ENCODE measurements at regions not wholly inside any gene's neighbourhood (a gene's known extent, or its start where the extent isn't known, plus 50 kb on each side); places are given as distances from the start of the nearest gene placed in this dataset.

DNA sequence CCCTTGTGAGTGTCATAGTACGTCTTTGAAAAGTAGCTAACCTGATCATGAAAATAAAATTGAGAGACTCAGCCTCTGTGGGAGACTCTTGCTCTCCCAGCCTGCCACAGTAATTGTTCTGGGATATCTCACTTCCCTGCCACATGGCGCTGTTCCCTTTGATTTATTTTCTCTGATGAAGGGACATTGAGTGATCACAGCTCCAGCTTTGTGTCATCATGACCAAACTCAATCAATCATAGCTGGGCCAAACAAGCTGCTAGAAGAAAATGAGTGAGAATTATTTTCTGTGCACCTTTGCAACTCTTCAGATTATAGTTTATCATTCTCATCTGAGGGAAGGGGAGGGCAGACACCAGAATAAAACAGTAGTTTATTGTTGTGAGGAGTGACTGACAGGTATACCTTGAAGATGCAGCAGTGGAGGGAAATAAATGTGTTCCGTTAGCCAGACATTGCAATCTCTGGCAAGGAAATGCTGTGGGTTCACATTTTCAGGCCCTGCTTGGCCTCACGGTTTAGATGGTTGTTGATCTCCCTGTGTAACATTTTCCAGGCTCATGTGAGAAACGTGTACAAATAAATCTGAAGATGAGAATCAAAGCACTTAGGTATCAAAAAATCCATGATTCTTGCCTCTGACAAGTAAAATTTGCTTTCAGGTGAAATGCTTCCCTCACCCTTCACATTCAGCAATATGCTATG lies 174.7 kb upstream of the FBXL17 start:
- Histone ChIP-seq H3K36me3 (ENCODE audit: low read depth) (no peaks in the 10 kb centered on the region), H3K4me1 (ENCODE audit: low read depth) (no peaks in the 10 kb centered on the region), H3K9me3 (no peaks in the 10 kb centered on the region), H3K4me3 (no peak overlapping the region)
- no peak for ATAC-seq
- no peak for DNase-seq
- TF ChIP-seq, protein P1, sequence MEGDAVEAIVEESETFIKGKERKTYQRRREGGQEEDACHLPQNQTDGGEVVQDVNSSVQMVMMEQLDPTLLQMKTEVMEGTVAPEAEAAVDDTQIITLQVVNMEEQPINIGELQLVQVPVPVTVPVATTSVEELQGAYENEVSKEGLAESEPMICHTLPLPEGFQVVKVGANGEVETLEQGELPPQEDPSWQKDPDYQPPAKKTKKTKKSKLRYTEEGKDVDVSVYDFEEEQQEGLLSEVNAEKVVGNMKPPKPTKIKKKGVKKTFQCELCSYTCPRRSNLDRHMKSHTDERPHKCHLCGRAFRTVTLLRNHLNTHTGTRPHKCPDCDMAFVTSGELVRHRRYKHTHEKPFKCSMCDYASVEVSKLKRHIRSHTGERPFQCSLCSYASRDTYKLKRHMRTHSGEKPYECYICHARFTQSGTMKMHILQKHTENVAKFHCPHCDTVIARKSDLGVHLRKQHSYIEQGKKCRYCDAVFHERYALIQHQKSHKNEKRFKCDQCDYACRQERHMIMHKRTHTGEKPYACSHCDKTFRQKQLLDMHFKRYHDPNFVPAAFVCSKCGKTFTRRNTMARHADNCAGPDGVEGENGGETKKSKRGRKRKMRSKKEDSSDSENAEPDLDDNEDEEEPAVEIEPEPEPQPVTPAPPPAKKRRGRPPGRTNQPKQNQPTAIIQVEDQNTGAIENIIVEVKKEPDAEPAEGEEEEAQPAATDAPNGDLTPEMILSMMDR (IDR thresholded peaks at IDR 0.05): no peak
- intact Hi-C loops (cut with DNase I, micrococcal nuclease): no loop called here

GRCh38 chr5:108548684-108549596 lies 167.0 kb upstream of the FBXL17 start:
- no peaks in the 10 kb centered on the region for H3K9me3 ChIP-seq
- H3K4me3 ChIP-seq: no peak overlapping the region
- no peaks in the 10 kb centered on the region for H3K4me1 ChIP-seq (ENCODE audit: low read depth)
- no peak for DNase-seq
- TF ChIP-seq, protein P1 (IDR thresholded peaks at IDR 0.05): no peak
- intact Hi-C loops (cut with DNase I, micrococcal nuclease): no loop called here
- no peak for ATAC-seq
- H3K36me3 ChIP-seq (ENCODE audit: low read depth): no peaks in the 10 kb centered on the region

GRCh38 chr5:108546939-108547338 lies 165.0 kb upstream of the FBXL17 start:
- Histone ChIP-seq H3K4me3 (no peak overlapping the region), H3K4me1 (ENCODE audit: low read depth) (no peaks in the 10 kb centered on the region), H3K9me3 (no peaks in the 10 kb centered on the region), H3K36me3 (ENCODE audit: low read depth) (no peaks in the 10 kb centered on the region)
- TF ChIP-seq, protein P1 (IDR thresholded peaks at IDR 0.05): no peak
- intact Hi-C loops (cut with DNase I, micrococcal nuclease): no loop called here
- DNase-seq (no peak), ATAC-seq (no peak)

DNA sequence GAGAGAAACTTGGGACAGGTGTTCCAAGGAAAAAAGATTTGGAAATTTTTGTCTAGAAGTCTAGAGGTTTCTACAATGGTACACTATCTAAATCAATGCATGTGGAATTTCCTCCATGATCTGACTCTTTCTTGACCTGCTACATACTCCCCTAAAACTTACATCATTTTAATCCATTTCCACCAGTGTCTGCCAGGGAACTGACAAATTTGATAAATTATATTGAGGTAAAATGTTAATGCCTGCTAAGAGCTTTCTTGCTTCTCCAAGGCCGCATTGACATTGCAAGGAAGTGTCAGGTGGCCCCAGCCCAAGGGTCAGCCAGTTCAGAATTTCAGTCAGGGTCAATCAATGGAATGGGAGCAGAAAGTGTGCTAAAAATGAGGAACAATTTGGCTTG lies 163.4 kb upstream of the FBXL17 start:
- TF ChIP-seq, protein P1 (IDR thresholded peaks at IDR 0.05): no peak
- Histone ChIP-seq H3K36me3 (ENCODE audit: low read depth) (no peaks in the 10 kb centered on the region), H3K9me3 (no peaks in the 10 kb centered on the region), H3K4me1 (ENCODE audit: low read depth) (no peaks in the 10 kb centered on the region), H3K4me3 (no peak overlapping the region)
- DNase-seq (no peak), ATAC-seq (no peak)
- intact Hi-C loops (cut with DNase I, micrococcal nuclease): no loop called here

DNA sequence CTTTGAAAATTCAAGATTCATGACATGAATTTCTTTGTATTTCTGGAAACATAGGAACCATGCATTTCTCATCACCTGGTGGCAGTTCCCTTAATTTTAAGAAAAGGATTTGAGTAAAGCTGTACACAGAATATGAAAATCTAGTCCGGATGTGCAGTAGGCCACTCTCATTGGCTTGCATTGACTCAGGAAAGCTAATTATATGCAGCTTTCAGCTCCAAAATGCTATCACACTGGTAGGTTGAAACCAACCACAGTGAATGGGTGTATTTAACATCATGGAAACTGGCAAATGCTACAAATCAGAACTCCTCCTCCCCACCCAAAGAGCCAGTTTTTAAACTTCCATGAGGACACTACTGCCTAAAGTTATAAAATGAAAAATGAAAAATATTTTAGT lies 161.6 kb upstream of the FBXL17 start:
- no peaks in the 10 kb centered on the region for H3K9me3 ChIP-seq
- intact Hi-C loops (cut with DNase I, micrococcal nuclease): no loop called here
- no peaks in the 10 kb centered on the region for H3K4me1 ChIP-seq (ENCODE audit: low read depth)
- H3K36me3 ChIP-seq (ENCODE audit: low read depth): no peaks in the 10 kb centered on the region
- TF ChIP-seq, protein P1 (IDR thresholded peaks at IDR 0.05): no peak
- ATAC-seq (no peak), DNase-seq (no peak)
- H3K4me3 ChIP-seq: no peak overlapping the region

All from mucosa of descending colon (tissue), 3 donors.